ENCODE measurements at regions not wholly inside any gene's neighbourhood (a gene's known extent, or its start where the extent isn't known, plus 50 kb on each side); places are given as distances from the start of the nearest gene placed in this dataset.

GRCh38 chrX:19190902-19191301, 68.6 kb upstream of the ADGRG2 start:
- Histone ChIP-seq H3K9me3 (peaks cover 6% of the 10 kb centered on the region; the same call in 1 of the 2 replicates), H3K36me3 (no peaks in the 10 kb centered on the region)

GRCh38 chrX:19193565-19193964, 71.3 kb upstream of the ADGRG2 start:
- no peaks in the 10 kb centered on the region for H3K4me1 ChIP-seq
- no peak overlapping the region for H3K9ac ChIP-seq
- H3K27me3 ChIP-seq, result peaks cover 36% of the 10 kb centered on the region
- H4K20me1 ChIP-seq, result no peaks in the 10 kb centered on the region
- peaks cover 6% of the 10 kb centered on the region; the same call in 1 of the 2 replicates for H3K9me3 ChIP-seq
- no peak for TF ChIP-seq Cebpa-rat (IDR thresholded peaks at IDR 0.05)
- no peak overlapping the region for H3K27ac ChIP-seq
- H3K36me3 ChIP-seq, result no peaks in the 10 kb centered on the region
- H3K4me2 ChIP-seq, result no peak overlapping the region
- no peak overlapping the region for H3K4me3 ChIP-seq

More at GRCh38 chrX:19190902-19191301, 68.6 kb upstream of the ADGRG2 start:
- Histone ChIP-seq H3K27ac (no peak overlapping the region), H3K4me3 (no peak overlapping the region), H3K4me1 (no peaks in the 10 kb centered on the region), H3K4me2 (no peak overlapping the region), H4K20me1 (no peaks in the 10 kb centered on the region), H3K9ac (no peak overlapping the region), H3K27me3 (peaks cover 33% of the 10 kb centered on the region)
- no peak for TF ChIP-seq Cebpa-rat (IDR thresholded peaks at IDR 0.05)

GRCh38 chrX:19194285-19195242, 72.3 kb upstream of the ADGRG2 start:
- Histone ChIP-seq H3K27me3 (peaks cover 44% of the 10 kb centered on the region), H4K20me1 (no peaks in the 10 kb centered on the region), H3K27ac (no peak overlapping the region), H3K4me3 (no peak overlapping the region), H3K4me1 (no peaks in the 10 kb centered on the region), H3K36me3 (no peaks in the 10 kb centered on the region), H3K4me2 (no peak overlapping the region), H3K9ac (no peak overlapping the region), H3K9me3 (peaks cover 6% of the 10 kb centered on the region; the same call in 1 of the 2 replicates)
- no peak for TF ChIP-seq Cebpa-rat (IDR thresholded peaks at IDR 0.05)

GRCh38 chrX:19195243-19195610, 73.0 kb upstream of the ADGRG2 start:
- Histone ChIP-seq H4K20me1 (no peaks in the 10 kb centered on the region), H3K4me2 (no peak overlapping the region), H3K36me3 (no peaks in the 10 kb centered on the region), H3K9me3 (peaks cover 6% of the 10 kb centered on the region; the same call in 1 of the 2 replicates), H3K9ac (no peak overlapping the region), H3K4me3 (no peak overlapping the region), H3K4me1 (no peaks in the 10 kb centered on the region), H3K27ac (no peak overlapping the region), H3K27me3 (peaks cover 44% of the 10 kb centered on the region)
- TF ChIP-seq Cebpa-rat (IDR thresholded peaks at IDR 0.05), result no peak

GRCh38 chrX:19198473-19198872, 76.2 kb upstream of the ADGRG2 start:
- H3K27me3 ChIP-seq, result peaks cover 50% of the 10 kb centered on the region
- H3K4me1 ChIP-seq, result 0 out of 2 replicates have a peak, but pooled peaks cover 4% of the 10 kb centered on the region

GRCh38 chrX:19202171-19202570, 79.9 kb upstream of the ADGRG2 start:
- H4K20me1 ChIP-seq, result no peaks in the 10 kb centered on the region
- no peaks in the 10 kb centered on the region for H3K36me3 ChIP-seq
- peaks cover 51% of the 10 kb centered on the region for H3K27me3 ChIP-seq
- no peak overlapping the region for H3K4me3 ChIP-seq
- no peak overlapping the region for H3K27ac ChIP-seq
- no peak overlapping the region for H3K9ac ChIP-seq
- H3K4me2 ChIP-seq, result no peak overlapping the region
- H3K9me3 ChIP-seq, result no peaks in the 10 kb centered on the region; the same call in 1 of the 2 replicates
- no peak for TF ChIP-seq Cebpa-rat (IDR thresholded peaks at IDR 0.05)
- 0 out of 2 replicates have a peak, but pooled peaks cover 4% of the 10 kb centered on the region for H3K4me1 ChIP-seq

More at GRCh38 chrX:19198473-19198872, 76.2 kb upstream of the ADGRG2 start:
- no peak overlapping the region for H3K4me2 ChIP-seq
- no peak for TF ChIP-seq Cebpa-rat (IDR thresholded peaks at IDR 0.05)
- H3K4me3 ChIP-seq, result no peak overlapping the region
- H3K36me3 ChIP-seq, result no peaks in the 10 kb centered on the region
- H4K20me1 ChIP-seq, result no peaks in the 10 kb centered on the region
- no peak overlapping the region for H3K9ac ChIP-seq
- no peak overlapping the region for H3K27ac ChIP-seq
- H3K9me3 ChIP-seq, result no peaks in the 10 kb centered on the region; the same call in 1 of the 2 replicates

- Histone ChIP-seq H3K9ac (no peak overlapping the region), H3K36me3 (no peaks in the 10 kb centered on the region), H3K4me1 (0 out of 2 replicates have a peak, but pooled peaks cover 4% of the 10 kb centered on the region), H3K4me2 (no peak overlapping the region), H3K4me3 (no peak overlapping the region), H3K9me3 (no peaks in the 10 kb centered on the region; the same call in 1 of the 2 replicates), H3K27ac (no peak overlapping the region), H4K20me1 (no peaks in the 10 kb centered on the region), H3K27me3 (peaks cover 49% of the 10 kb centered on the region)
- TF ChIP-seq Cebpa-rat (IDR thresholded peaks at IDR 0.05), result no peak
Measured at GRCh38 chrX:19204636-19205035, 82.4 kb upstream of the ADGRG2 start.

- H4K20me1 ChIP-seq, result no peaks in the 10 kb centered on the region
- no peak for TF ChIP-seq Cebpa-rat (IDR thresholded peaks at IDR 0.05)
- H3K36me3 ChIP-seq, result no peaks in the 10 kb centered on the region
- peaks cover 53% of the 10 kb centered on the region for H3K27me3 ChIP-seq
- H3K27ac ChIP-seq, result no peak overlapping the region
- no peak overlapping the region for H3K4me3 ChIP-seq
- H3K9me3 ChIP-seq, result no peaks in the 10 kb centered on the region
- no peak overlapping the region for H3K4me2 ChIP-seq
- H3K9ac ChIP-seq, result no peak overlapping the region
- no peaks in the 10 kb centered on the region for H3K4me1 ChIP-seq
Measured at GRCh38 chrX:19212037-19212436, 89.8 kb upstream of the ADGRG2 start.

GRCh38 chrX:19213610-19214152, 91.4 kb upstream of the ADGRG2 start:
- H3K9ac ChIP-seq, result no peak overlapping the region
- no peaks in the 10 kb centered on the region for H3K4me1 ChIP-seq
- no peak overlapping the region for H3K4me3 ChIP-seq
- no peaks in the 10 kb centered on the region for H3K9me3 ChIP-seq
- H3K27me3 ChIP-seq, result peaks cover 53% of the 10 kb centered on the region
- H3K27ac ChIP-seq, result no peak overlapping the region
- H3K4me2 ChIP-seq, result no peak overlapping the region
- TF ChIP-seq Cebpa-rat (IDR thresholded peaks at IDR 0.05), result no peak
- no peaks in the 10 kb centered on the region for H4K20me1 ChIP-seq
- no peaks in the 10 kb centered on the region for H3K36me3 ChIP-seq

GRCh38 chrX:19214311-19214710, 92.0 kb upstream of the ADGRG2 start:
- Histone ChIP-seq H4K20me1 (no peaks in the 10 kb centered on the region), H3K9me3 (no peaks in the 10 kb centered on the region), H3K27me3 (peaks cover 51% of the 10 kb centered on the region), H3K4me1 (no peaks in the 10 kb centered on the region), H3K36me3 (no peaks in the 10 kb centered on the region), H3K9ac (no peak overlapping the region), H3K4me3 (no peak overlapping the region), H3K27ac (no peak overlapping the region), H3K4me2 (no peak overlapping the region)
- TF ChIP-seq Cebpa-rat (IDR thresholded peaks at IDR 0.05), result no peak

All from BLaER1 (cell line).